ENCODE measurements at regions not wholly inside any gene's neighbourhood (a gene's known extent, or its start where the extent isn't known, plus 50 kb on each side); places are given as distances from the start of the nearest gene placed in this dataset.
"Not testable (repeated sequence)": the region's sequence is repeated elsewhere in the genome, so short reads cannot be mapped to it uniquely, and the experiment has no call there.

GRCh38 chr2:207330912-207331311, 165.2 kb upstream of the KLF7 start:
- peak; percentile 97 for DNase-seq

GRCh38 chr2:207331674-207332073, 165.9 kb upstream of the KLF7 start:
- DNase-seq: no peak

GRCh38 chr2:207332480-207333212, 166.9 kb upstream of the KLF7 start:
- peak; percentile 44 for DNase-seq

- DNase-seq: peak; percentile 80
Measured at GRCh38 chr2:207333599-207334300, 168.0 kb upstream of the KLF7 start.

GRCh38 chr2:207334301-207334623, 168.5 kb upstream of the KLF7 start:
- DNase-seq: no peak

GRCh38 chr2:207334624-207335371, 169.1 kb upstream of the KLF7 start:
- DNase-seq: peak; percentile 100

- DNase-seq: peak; percentile 34
Measured at GRCh38 chr2:207337234-207338219, 171.8 kb upstream of the KLF7 start.

- no peak for DNase-seq
Measured at GRCh38 chr2:207338220-207338607, 172.5 kb upstream of the KLF7 start.

- no peak for DNase-seq
Measured at GRCh38 chr2:207338610-207339009, 172.9 kb upstream of the KLF7 start.

GRCh38 chr2:207341112-207341750, 175.5 kb upstream of the KLF7 start:
- DNase-seq: no peak

GRCh38 chr2:207341804-207342203, 176.1 kb upstream of the KLF7 start:
- no peak for DNase-seq

GRCh38 chr2:207344596-207345394, 179.0 kb upstream of the KLF7 start:
- DNase-seq: not testable (repeated sequence)

GRCh38 chr2:207351171-207351570, 178.6 kb upstream of the CREB1 start:
- DNase-seq: no peak

GRCh38 chr2:207352978-207353671, 176.6 kb upstream of the CREB1 start:
- no peak for DNase-seq

- no peak for DNase-seq
Measured at GRCh38 chr2:207353836-207354235, 175.9 kb upstream of the CREB1 start.

- no peak for DNase-seq
Measured at GRCh38 chr2:207354462-207354861, 175.3 kb upstream of the CREB1 start.

GRCh38 chr2:207356567-207356966, 173.2 kb upstream of the CREB1 start:
- no peak for DNase-seq

GRCh38 chr2:207357216-207357615, 172.5 kb upstream of the CREB1 start:
- no peak for DNase-seq

GRCh38 chr2:207362716-207363115, 167.0 kb upstream of the CREB1 start:
- DNase-seq: no peak

GRCh38 chr2:207363761-207364290, 165.9 kb upstream of the CREB1 start:
- no peak for DNase-seq
